Esophagus squamous epithelium (tissue), 5 donors: ENCODE measurements at regions not wholly inside any gene's neighbourhood (a gene's known extent, or its start where the extent isn't known, plus 50 kb on each side); places are given as distances from the start of the nearest gene placed in this dataset.

Experiments
- DNase-seq: peaks from one replicate; lab custom pipeline; 2025; lab: John Stamatoyannopoulos, UW
- H3K27ac ChIP-seq, 4 donors: fragments of 200-600 bp; sonication (generic); one replicate each; pipeline ENCODE4 v1.5.1; 2016 to 2019; ENCODE audit warnings: mild to moderate bottlenecking in 1 of 4
- H3K27me3 ChIP-seq, 4 donors: fragments of 200-600 bp; sonication (generic); 1 replicate in 3 of 4; 2 replicates in 1 of 4; pipeline versions ENCODE4 v1.5.1 to v1.6.0; 2017 to 2021; ENCODE audit warnings: antibody characterized with exemption in 1 of 4
- H3K36me3 ChIP-seq, 3 donors: fragments of 200-600 bp; sonication (generic); one replicate each; pipeline ENCODE4 v1.5.1; 2016 to 2019
- H3K4me1 ChIP-seq, 3 donors: fragments of 200-600 bp; sonication (generic); one replicate each; pipeline ENCODE4 v1.5.1; 2017 to 2019
- H3K4me3 ChIP-seq, 4 donors: fragments of 200-600 bp; sonication (generic); 1 replicate in 3 of 4; 2 replicates in 1 of 4; pipeline ENCODE4 v1.5.1; 2016 to 2019; ENCODE audit warnings: mild to moderate bottlenecking in 2 of 4, moderate library complexity in 1 of 4
- H3K9me3 ChIP-seq, 3 donors: fragments of 200-600 bp; sonication (generic); one replicate each; pipeline ENCODE4 v1.5.1; 2016 to 2019
- CTCF ChIP-seq, 6 experiments: fragments of 450-650 bp in 4 of 6; fragments of 200-600 bp in 2 of 6; sonication (generic) in 2 of 6; IDR thresholded peaks; one replicate each; pipeline ENCODE4 v1.5.1; 2016 to 2019; ENCODE audit warnings: antibody characterized with exemption in 6 of 6, mild to moderate bottlenecking in 4 of 6, moderate library complexity in 4 of 6
- POLR2A ChIP-seq, 4 donors: fragments of 450-650 bp; IDR thresholded peaks; one replicate each; pipeline ENCODE4 v1.6.1; 2017; ENCODE audit warnings: antibody characterized with exemption in 4 of 4, mild to moderate bottlenecking in 4 of 4, moderate library complexity in 3 of 4
- WGBS, 2 donors: methylation state at CpG; one replicate each; pipeline ENCODE4 v1.1.5; 2018; 5-methylcytosine and 5-hydroxymethylcytosine counted together
- intact Hi-C: fragments of 100-400 bp; cut with DNase I; formaldehyde crosslinking; loops from one replicate; pipeline ENCODE4 v1.15.0; 2022
- donor health status: DM: yes; HTN: yes; CAD: no.

- 11 to 21% methylated on average over 1 of the region's 1 CpG for WGBS, 2 donors
- Histone ChIP-seq H3K27me3 (no peaks in the 10 kb centered on the region), H3K36me3 (no peaks in the 10 kb centered on the region), H3K27ac (peak overlapping the region in 3 of 4 donors; percentile 1 to 53 (median 40)), H3K9me3 (no peaks in the 10 kb centered on the region), H3K4me1 (peaks cover 0 to 10% (median 0%) of the 10 kb centered on the region in 3 donors), H3K4me3 (no peak overlapping the region)
- intact Hi-C loops = no loop called here
- TF ChIP-seq CTCF (IDR thresholded peaks at IDR 0.05) (no peak), POLR2A (IDR thresholded peaks at IDR 0.05) (no peak)
- DNase-seq = no peak
These were observed 282.4 kb downstream of the HLX start for GRCh38 chr1:221161571-221162041.

GRCh38 chr1:221162352-221162751, 283.1 kb downstream of the HLX start:
- H3K36me3 ChIP-seq = no peaks in the 10 kb centered on the region
- no peak for TF ChIP-seq CTCF (IDR thresholded peaks at IDR 0.05)
- TF ChIP-seq POLR2A (IDR thresholded peaks at IDR 0.05) = no peak
- no peaks in the 10 kb centered on the region for H3K27me3 ChIP-seq
- H3K4me1 ChIP-seq = peaks cover 0 to 10% (median 0%) of the 10 kb centered on the region in 3 donors
- intact Hi-C loops = no loop called here
- DNase-seq = no peak
- 47 to 51% methylated on average over 2 of the region's 2 CpGs for WGBS, 2 donors
- peak overlapping the region in 1 of 4 donors; percentile 26 for H3K27ac ChIP-seq
- no peak overlapping the region for H3K4me3 ChIP-seq
- no peaks in the 10 kb centered on the region for H3K9me3 ChIP-seq

GRCh38 chr1:221162939-221163338, 283.7 kb downstream of the HLX start:
- Histone ChIP-seq H3K27ac (no peak overlapping the region), H3K4me3 (no peak overlapping the region), H3K36me3 (no peaks in the 10 kb centered on the region), H3K27me3 (no peaks in the 10 kb centered on the region), H3K4me1 (peaks cover 0 to 10% (median 0%) of the 10 kb centered on the region in 3 donors), H3K9me3 (no peaks in the 10 kb centered on the region)
- 85 to 86% methylated on average over 2 of the region's 2 CpGs for WGBS, 2 donors
- no peak for DNase-seq
- no peak for TF ChIP-seq CTCF (IDR thresholded peaks at IDR 0.05)
- TF ChIP-seq POLR2A (IDR thresholded peaks at IDR 0.05) = no peak
- intact Hi-C loops = no loop called here

GRCh38 chr1:221164029-221164428, 284.8 kb downstream of the HLX start:
- intact Hi-C loops = no loop called here
- 38% methylated on average over 1 of the region's 1 CpG for WGBS, 2 donors

More at GRCh38 chr1:221164029-221164428, 284.8 kb downstream of the HLX start:
- Histone ChIP-seq H3K4me1 (peaks cover 0 to 10% (median 0%) of the 10 kb centered on the region in 3 donors), H3K27me3 (no peaks in the 10 kb centered on the region), H3K9me3 (no peaks in the 10 kb centered on the region), H3K4me3 (no peak overlapping the region), H3K27ac (no peak overlapping the region), H3K36me3 (no peaks in the 10 kb centered on the region)
- DNase-seq = no peak
- no peak for TF ChIP-seq CTCF (IDR thresholded peaks at IDR 0.05)
- TF ChIP-seq POLR2A (IDR thresholded peaks at IDR 0.05) = no peak
